Tibial nerve (tissue), 4 donors: ENCODE measurements at regions not wholly inside any gene's neighbourhood (a gene's known extent, or its start where the extent isn't known, plus 50 kb on each side); places are given as distances from the start of the nearest gene placed in this dataset.

ENCODE experiments used
- CTCF ChIP-seq, 5 experiments: fragments of 200-600 bp in 3 of 5; fragments of 450-650 bp in 2 of 5; sonication (generic) in 3 of 5; IDR thresholded peaks; one replicate each; pipeline ENCODE4 v1.5.1; 2016 to 2019; ENCODE audit warnings: antibody characterized with exemption in 5 of 5, mild to moderate bottlenecking in 3 of 5, moderate library complexity in 2 of 5
- EP300 ChIP-seq, 2 donors: sonication (generic); formaldehyde crosslinking; IDR thresholded peaks; one replicate each; pipeline ENCODE4 v1.6.1; 2017; ENCODE audit warnings: antibody characterized with exemption in 2 of 2, mild to moderate bottlenecking in 1 of 2
- POLR2A ChIP-seq, 2 donors: fragments of 450-650 bp; IDR thresholded peaks; one replicate each; pipeline ENCODE4 v1.6.1; 2017; ENCODE audit warnings: antibody characterized with exemption in 2 of 2, mild to moderate bottlenecking in 2 of 2, moderate library complexity in 2 of 2

- TF ChIP-seq CTCF (IDR thresholded peaks at IDR 0.05) (no peak), POLR2A (IDR thresholded peaks at IDR 0.05) (no peak), EP300 (IDR thresholded peaks at IDR 0.05) (no peak)
These were observed 593.4 kb upstream of the ZNF717 start for GRCh38 chr3:76378789-76379188.
